Caco-2 (cell line): ENCODE measurements at regions not wholly inside any gene's neighbourhood (a gene's known extent, or its start where the extent isn't known, plus 50 kb on each side); places are given as distances from the start of the nearest gene placed in this dataset.

Experiments used
- BruUV-seq: library from RNA; stranded (reverse); fragments of 400-500 nt; replicated peaks from 2 replicates; lab custom pipeline; 2021; lab: Mats Ljungman, UMichigan
- CTCF ChIA-PET: fragments of 300-600 bp; sonication (Branson Sonifier 250); formaldehyde crosslinking; loops from one replicate; lab custom pipeline; 2022; ENCODE audit warnings: antibody characterized with exemption; lab: Charles Lee
- POLR2A ChIA-PET: fragments of 300-600 bp; sonication (Branson Sonifier 250); formaldehyde crosslinking; loops from one replicate; lab custom pipeline; 2022; ENCODE audit warnings: antibody characterized with exemption; lab: Charles Lee
- DNase-seq, 2 experiments: peaks; one replicate each; pipeline versions ENCODE4 v3.0.0 to v3.0.0-alpha.2; 2020 to 2022
- H3K27me3 ChIP-seq: replicated peaks from 2 replicates; pipeline ENCODE4 v1.6.0; 2011; ENCODE audit warnings: low read length; ENCODE audit not compliant: control insufficient read depth, insufficient read depth
- H3K36me3 ChIP-seq: 2 replicates; pipeline ENCODE4 v1.5.1; 2011; ENCODE audit warnings: low read length; ENCODE audit not compliant: control insufficient read depth, insufficient read depth
- H3K4me1 ChIP-seq: fragments of 250-450 bp; sonication (Bioruptor Pico); 2 replicates; pipeline ENCODE4 v1.5.1; 2020; ENCODE audit warnings: mild to moderate bottlenecking
- H3K4me3 ChIP-seq: 2 replicates; pipeline ENCODE4 v1.5.1; 2011; ENCODE audit warnings: low read depth, mild to moderate bottlenecking, control low read depth, low read length
- H3K9me3 ChIP-seq: fragments of 250-450 bp; sonication (Bioruptor Pico); 2 replicates; pipeline ENCODE4 v1.5.1; 2020; ENCODE audit warnings: mild to moderate bottlenecking, moderate library complexity
- H3K27ac Mint-ChIP-seq: one replicate; pipeline ENCODE4 v1.8.0; 2022; ENCODE audit warnings: mixed read lengths; ENCODE audit not compliant: unreplicated experiment
- H3K27me3 Mint-ChIP-seq: one replicate; pipeline ENCODE4 v1.8.0; 2022; ENCODE audit warnings: mixed read lengths; ENCODE audit not compliant: insufficient read depth, unreplicated experiment
- H3K36me3 Mint-ChIP-seq: one replicate; pipeline ENCODE4 v1.8.0; 2022; ENCODE audit warnings: mild to moderate bottlenecking, mixed read lengths; ENCODE audit not compliant: insufficient read depth, unreplicated experiment
- H3K4me1 Mint-ChIP-seq: one replicate; pipeline ENCODE4 v1.8.0; 2022; ENCODE audit warnings: low read depth, mixed read lengths; ENCODE audit not compliant: unreplicated experiment
- H3K4me3 Mint-ChIP-seq: one replicate; pipeline ENCODE4 v1.8.0; 2022; ENCODE audit warnings: mild to moderate bottlenecking, moderate library complexity, mixed read lengths; ENCODE audit not compliant: unreplicated experiment
- H3K9me3 Mint-ChIP-seq: one replicate; pipeline ENCODE4 v1.8.0; 2022; ENCODE audit warnings: mixed read lengths; ENCODE audit not compliant: unreplicated experiment
- CTCF ChIP-seq, 2 experiments: fragments of 200-600 bp in 1 of 2; IDR thresholded peaks; 1 replicate in 1 of 2; 2 replicates in 1 of 2; pipeline versions ENCODE4 v1.5.1 to v1.8.0; 2011 to 2022; ENCODE audit warnings: antibody characterized with exemption in 1 of 2, control low read depth in 1 of 2, inconsistent platforms in 1 of 2, low read depth in 1 of 2, low read length in 1 of 2, mild to moderate bottlenecking in 1 of 2, moderate library complexity in 1 of 2; ENCODE audit not compliant: insufficient read depth in 1 of 2, severe bottlenecking in 1 of 2, unreplicated experiment in 1 of 2
- intact Hi-C: fragments of 100-400 bp; cut with micrococcal nuclease; formaldehyde crosslinking; loops from one replicate; pipeline ENCODE4 v1.10.0; 2022; ENCODE audit not compliant: unreplicated experiment

DNA sequence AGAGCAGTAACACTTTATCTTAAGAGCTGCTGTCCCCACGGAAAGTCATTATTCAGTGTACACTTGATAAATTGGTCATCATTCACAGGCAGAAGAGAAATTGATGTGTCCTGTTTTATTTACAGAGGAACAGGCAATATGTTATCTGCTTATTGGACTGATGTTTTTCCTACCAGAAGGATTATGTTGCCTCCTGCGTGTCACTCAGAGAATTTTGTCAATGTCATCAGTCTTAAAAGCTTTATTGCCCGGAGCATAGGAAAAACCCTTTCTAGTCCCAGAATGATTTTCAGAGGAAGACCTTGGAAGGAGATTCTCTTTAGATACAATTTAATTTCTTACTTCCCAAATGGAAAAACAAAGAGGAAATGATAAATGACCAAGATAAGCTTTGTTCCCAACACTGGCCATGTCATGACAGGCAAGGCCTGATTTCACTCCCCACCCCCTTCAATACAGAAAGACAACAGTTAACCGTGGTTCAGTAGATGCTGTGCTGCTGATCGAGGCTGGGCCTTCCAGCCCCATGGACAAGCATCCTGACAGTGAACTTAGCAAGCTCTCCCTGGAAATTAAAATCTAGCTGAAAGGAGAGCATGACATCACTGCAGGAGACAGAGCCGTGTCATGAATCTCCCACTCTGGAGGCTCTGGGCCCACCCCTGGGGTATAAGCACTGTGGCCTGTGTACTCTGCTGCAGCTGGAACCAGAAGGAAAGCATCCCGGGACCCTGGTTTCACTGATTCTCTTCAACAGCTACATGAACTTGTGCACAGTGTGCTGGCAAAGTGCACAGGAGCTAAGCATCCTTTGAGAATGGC is 118.8 kb upstream of the LYZL2 start:
- no peaks in the 10 kb centered on the region for H3K9me3 ChIP-seq
- no TSS peak for BruUV-seq
- H3K36me3 ChIP-seq = no peaks in the 10 kb centered on the region
- ChIA-PET POLR2A (no interaction called here), CTCF (no interaction called here)
- peaks cover 1% of the 10 kb centered on the region; the same call in 1 of the 2 replicates for H3K27me3 ChIP-seq
- no peak for DNase-seq
- Mint-ChIP-seq H3K27me3 (peaks cover 17% of the 10 kb centered on the region), H3K27ac (no peak overlapping the region), H3K4me3 (no peak overlapping the region), H3K9me3 (no peaks in the 10 kb centered on the region), H3K36me3 (no peaks in the 10 kb centered on the region), H3K4me1 (no peaks in the 10 kb centered on the region)
- intact Hi-C loops = no loop called here
- no peaks in the 10 kb centered on the region for H3K4me1 ChIP-seq
- TF ChIP-seq CTCF (IDR thresholded peaks at IDR 0.05; ENCODE audit: insufficient read depth in 1 of 2, low read depth in 1 of 2, low read length in 1 of 2, severe bottlenecking in 1 of 2, unreplicated experiment in 1 of 2) = no peak
- H3K4me3 ChIP-seq = no peak overlapping the region

GRCh38 chr10:30747633-30748032 is 118.1 kb upstream of the LYZL2 start:
- H3K4me1 Mint-ChIP-seq = no peaks in the 10 kb centered on the region
- no peaks in the 10 kb centered on the region for H3K9me3 Mint-ChIP-seq
- no peaks in the 10 kb centered on the region for H3K36me3 Mint-ChIP-seq
- no peak for TF ChIP-seq CTCF (IDR thresholded peaks at IDR 0.05; ENCODE audit: insufficient read depth in 1 of 2, low read depth in 1 of 2, low read length in 1 of 2, severe bottlenecking in 1 of 2, unreplicated experiment in 1 of 2)
- H3K27me3 Mint-ChIP-seq = peaks cover 21% of the 10 kb centered on the region
- no peak for DNase-seq
- no peaks in the 10 kb centered on the region for H3K4me1 ChIP-seq
- no peak overlapping the region for H3K4me3 Mint-ChIP-seq
- H3K36me3 ChIP-seq = no peaks in the 10 kb centered on the region
- no TSS peak for BruUV-seq
- ChIA-PET POLR2A (no interaction called here), CTCF (no interaction called here)
- no peak overlapping the region for H3K27ac Mint-ChIP-seq
- H3K4me3 ChIP-seq = no peak overlapping the region
- H3K27me3 ChIP-seq = peaks cover 1% of the 10 kb centered on the region; the same call in 1 of the 2 replicates
- intact Hi-C loops = no loop called here
- H3K9me3 ChIP-seq = no peaks in the 10 kb centered on the region

DNA sequence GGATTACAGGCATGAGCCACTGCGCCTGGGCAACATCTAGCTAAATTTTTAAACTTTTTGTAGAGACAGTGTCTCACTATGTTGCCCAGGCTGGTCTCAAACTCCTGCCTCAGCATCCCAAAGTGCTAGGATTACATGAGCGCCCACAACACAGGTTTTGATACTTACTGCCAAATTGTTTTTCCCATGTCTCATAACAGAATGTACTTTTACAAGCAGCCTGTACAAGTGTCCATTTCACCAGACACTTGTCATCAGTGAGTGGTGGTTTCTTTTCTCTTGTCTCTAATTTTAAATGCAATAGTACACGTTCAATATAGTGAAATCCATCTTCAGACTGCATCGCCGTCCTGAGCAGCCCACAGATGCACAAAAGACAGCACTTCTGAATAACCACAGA is 116.4 kb upstream of the LYZL2 start:
- 0 out of 2 replicates have a peak, but pooled peaks cover 1% of the 10 kb centered on the region for H3K27me3 ChIP-seq
- Mint-ChIP-seq H3K9me3 (no peaks in the 10 kb centered on the region), H3K36me3 (no peaks in the 10 kb centered on the region), H3K4me3 (no peak overlapping the region), H3K4me1 (no peaks in the 10 kb centered on the region), H3K27me3 (peaks cover 20% of the 10 kb centered on the region), H3K27ac (no peak overlapping the region)
- CTCF ChIA-PET = no interaction called here
- H3K4me1 ChIP-seq = no peaks in the 10 kb centered on the region
- H3K36me3 ChIP-seq = no peaks in the 10 kb centered on the region
- no peak for TF ChIP-seq CTCF (IDR thresholded peaks at IDR 0.05; ENCODE audit: insufficient read depth in 1 of 2, low read depth in 1 of 2, low read length in 1 of 2, severe bottlenecking in 1 of 2, unreplicated experiment in 1 of 2)
- intact Hi-C loops = no loop called here
- no TSS peak for BruUV-seq
- H3K9me3 ChIP-seq = no peaks in the 10 kb centered on the region
- no peak for DNase-seq
- POLR2A ChIA-PET = no interaction called here
- no peak overlapping the region for H3K4me3 ChIP-seq
